ENCODE measurements at regions not wholly inside any gene's neighbourhood (a gene's known extent, or its start where the extent isn't known, plus 50 kb on each side); places are given as distances from the start of the nearest gene placed in this dataset.
"Not testable (repeated sequence)": the region's sequence is repeated elsewhere in the genome, so short reads cannot be mapped to it uniquely, and the experiment has no call there.

- H3K27me3 ChIP-seq: no peaks in the 10 kb centered on the region
- no peaks in the 10 kb centered on the region for H3K36me3 ChIP-seq
- H3K4me3 ChIP-seq: no peak overlapping the region
- intact Hi-C loops (cut with DNase I): no loop called here
- H3K4me1 ChIP-seq: no peaks in the 10 kb centered on the region
- no peaks in the 10 kb centered on the region for H3K9me3 ChIP-seq
- ATAC-seq: peak; percentile 19
- DNase-seq: no peak
- no peak overlapping the region for H3K27ac ChIP-seq
- TF ChIP-seq, protein P1, sequence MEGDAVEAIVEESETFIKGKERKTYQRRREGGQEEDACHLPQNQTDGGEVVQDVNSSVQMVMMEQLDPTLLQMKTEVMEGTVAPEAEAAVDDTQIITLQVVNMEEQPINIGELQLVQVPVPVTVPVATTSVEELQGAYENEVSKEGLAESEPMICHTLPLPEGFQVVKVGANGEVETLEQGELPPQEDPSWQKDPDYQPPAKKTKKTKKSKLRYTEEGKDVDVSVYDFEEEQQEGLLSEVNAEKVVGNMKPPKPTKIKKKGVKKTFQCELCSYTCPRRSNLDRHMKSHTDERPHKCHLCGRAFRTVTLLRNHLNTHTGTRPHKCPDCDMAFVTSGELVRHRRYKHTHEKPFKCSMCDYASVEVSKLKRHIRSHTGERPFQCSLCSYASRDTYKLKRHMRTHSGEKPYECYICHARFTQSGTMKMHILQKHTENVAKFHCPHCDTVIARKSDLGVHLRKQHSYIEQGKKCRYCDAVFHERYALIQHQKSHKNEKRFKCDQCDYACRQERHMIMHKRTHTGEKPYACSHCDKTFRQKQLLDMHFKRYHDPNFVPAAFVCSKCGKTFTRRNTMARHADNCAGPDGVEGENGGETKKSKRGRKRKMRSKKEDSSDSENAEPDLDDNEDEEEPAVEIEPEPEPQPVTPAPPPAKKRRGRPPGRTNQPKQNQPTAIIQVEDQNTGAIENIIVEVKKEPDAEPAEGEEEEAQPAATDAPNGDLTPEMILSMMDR (IDR thresholded peaks at IDR 0.05): no peak
These were observed 289.2 kb downstream of the KLF13 start for GRCh38 chr15:31615643-31616415.

GRCh38 chr15:31623297-31623696 is 296.7 kb downstream of the KLF13 start:
- H3K4me1 ChIP-seq; ATAC-seq; H3K4me3 ChIP-seq; H3K27me3 ChIP-seq; H3K36me3 ChIP-seq; DNase-seq; H3K27ac ChIP-seq; intact Hi-C loops (cut with DNase I); H3K9me3 ChIP-seq: not testable (repeated sequence)

DNA sequence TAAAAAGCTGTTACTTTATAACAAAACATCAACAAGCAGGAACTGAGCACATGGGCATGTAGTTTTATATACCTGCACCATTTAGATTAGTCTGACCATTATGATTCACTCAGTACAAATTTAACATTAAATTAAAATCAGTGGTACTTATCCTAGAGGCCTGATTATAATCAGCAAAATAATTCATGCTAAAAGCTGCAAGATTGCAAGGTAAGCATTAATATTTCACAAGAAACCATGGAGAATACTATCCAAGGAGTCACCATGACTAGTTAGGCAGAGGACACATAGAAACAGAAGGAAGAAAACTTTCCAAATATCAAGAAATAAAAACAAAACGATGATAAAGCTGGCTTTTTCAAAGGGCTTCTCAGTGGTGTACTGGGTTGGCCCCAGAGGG is 297.5 kb downstream of the KLF13 start:
- H3K27me3 ChIP-seq; intact Hi-C loops (cut with DNase I); H3K9me3 ChIP-seq; ATAC-seq; DNase-seq; H3K4me3 ChIP-seq; H3K4me1 ChIP-seq; H3K36me3 ChIP-seq; H3K27ac ChIP-seq: not testable (repeated sequence)

GRCh38 chr15:31635715-31636114 is 309.1 kb downstream of the KLF13 start:
- intact Hi-C loops (cut with DNase I); ATAC-seq; H3K4me3 ChIP-seq; DNase-seq; H3K4me1 ChIP-seq; H3K36me3 ChIP-seq; H3K27ac ChIP-seq; H3K27me3 ChIP-seq; H3K9me3 ChIP-seq: not testable (repeated sequence)

GRCh38 chr15:31636911-31637310 is 310.3 kb downstream of the KLF13 start:
- H3K9me3 ChIP-seq; H3K27ac ChIP-seq; H3K27me3 ChIP-seq; intact Hi-C loops (cut with DNase I); ATAC-seq; DNase-seq; H3K4me1 ChIP-seq; H3K36me3 ChIP-seq; H3K4me3 ChIP-seq: not testable (repeated sequence)

DNA sequence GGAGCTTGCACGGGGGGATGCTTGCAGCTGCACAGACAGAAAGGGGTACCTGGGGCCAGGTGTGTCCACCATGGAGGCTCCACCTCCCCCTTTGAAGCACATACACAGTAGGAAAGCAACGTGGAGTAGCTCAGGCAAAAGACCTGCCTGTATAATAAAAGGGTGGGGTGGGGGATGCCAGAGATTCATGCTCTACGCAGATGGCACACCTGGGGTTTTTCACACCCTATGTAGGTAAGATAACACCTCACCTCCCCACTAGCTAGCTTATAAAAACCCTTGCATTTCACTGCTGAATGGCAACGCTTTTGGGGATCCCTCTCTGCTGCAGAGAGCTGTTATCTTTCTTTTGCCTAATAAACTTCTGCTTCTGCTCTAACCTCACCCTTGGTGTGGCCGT is 317.3 kb downstream of the KLF13 start:
- H3K9me3 ChIP-seq; intact Hi-C loops (cut with DNase I); H3K4me1 ChIP-seq; ATAC-seq; H3K36me3 ChIP-seq; DNase-seq; H3K27ac ChIP-seq; H3K27me3 ChIP-seq; H3K4me3 ChIP-seq: not testable (repeated sequence)

GRCh38 chr15:31644761-31645160 is 318.1 kb downstream of the KLF13 start:
- H3K4me3 ChIP-seq; H3K36me3 ChIP-seq; H3K9me3 ChIP-seq; H3K27me3 ChIP-seq; DNase-seq; H3K27ac ChIP-seq; ATAC-seq; H3K4me1 ChIP-seq; intact Hi-C loops (cut with DNase I): not testable (repeated sequence)

GRCh38 chr15:31647337-31647826 is 320.7 kb downstream of the KLF13 start:
- H3K4me1 ChIP-seq; H3K4me3 ChIP-seq; DNase-seq; ATAC-seq; H3K9me3 ChIP-seq; intact Hi-C loops (cut with DNase I); H3K36me3 ChIP-seq; H3K27me3 ChIP-seq; H3K27ac ChIP-seq: not testable (repeated sequence)

- DNase-seq; H3K9me3 ChIP-seq; H3K27me3 ChIP-seq; H3K4me1 ChIP-seq; H3K4me3 ChIP-seq; H3K36me3 ChIP-seq; intact Hi-C loops (cut with DNase I); ATAC-seq; H3K27ac ChIP-seq: not testable (repeated sequence)
These were observed 323.0 kb downstream of the KLF13 start for GRCh38 chr15:31649634-31650033.
